Adrenal gland (tissue), 5 donors: ENCODE measurements at regions not wholly inside any gene's neighbourhood (a gene's known extent, or its start where the extent isn't known, plus 50 kb on each side); places are given as distances from the start of the nearest gene placed in this dataset.

Experiments
- POLR2A ChIP-seq, 2 donors: fragments of 450-650 bp; IDR thresholded peaks; one replicate each; pipeline ENCODE4 v1.6.1; 2017; ENCODE audit warnings: antibody characterized with exemption in 2 of 2, mild to moderate bottlenecking in 2 of 2, moderate library complexity in 1 of 2
- TF ChIP-seq, protein P1 (sequence below), 6 experiments: fragments of 450-650 bp in 4 of 6; fragments of 200-600 bp in 2 of 6; sonication (generic) in 1 of 6; IDR thresholded peaks; 1 replicate in 5 of 6; 2 replicates in 1 of 6; pipeline versions ENCODE4 v1.5.1 to v1.8.0; 2016 to 2021; ENCODE audit warnings: antibody characterized with exemption in 6 of 6, mild to moderate bottlenecking in 2 of 6, moderate library complexity in 1 of 6
- donor health status: DM: no; HTN: no; CAD: no.

GRCh38 chr6:170113141-170113540 is 177.7 kb downstream of the DLL1 start:
- TF ChIP-seq POLR2A (IDR thresholded peaks at IDR 0.05): no peak
- TF ChIP-seq, protein P1, sequence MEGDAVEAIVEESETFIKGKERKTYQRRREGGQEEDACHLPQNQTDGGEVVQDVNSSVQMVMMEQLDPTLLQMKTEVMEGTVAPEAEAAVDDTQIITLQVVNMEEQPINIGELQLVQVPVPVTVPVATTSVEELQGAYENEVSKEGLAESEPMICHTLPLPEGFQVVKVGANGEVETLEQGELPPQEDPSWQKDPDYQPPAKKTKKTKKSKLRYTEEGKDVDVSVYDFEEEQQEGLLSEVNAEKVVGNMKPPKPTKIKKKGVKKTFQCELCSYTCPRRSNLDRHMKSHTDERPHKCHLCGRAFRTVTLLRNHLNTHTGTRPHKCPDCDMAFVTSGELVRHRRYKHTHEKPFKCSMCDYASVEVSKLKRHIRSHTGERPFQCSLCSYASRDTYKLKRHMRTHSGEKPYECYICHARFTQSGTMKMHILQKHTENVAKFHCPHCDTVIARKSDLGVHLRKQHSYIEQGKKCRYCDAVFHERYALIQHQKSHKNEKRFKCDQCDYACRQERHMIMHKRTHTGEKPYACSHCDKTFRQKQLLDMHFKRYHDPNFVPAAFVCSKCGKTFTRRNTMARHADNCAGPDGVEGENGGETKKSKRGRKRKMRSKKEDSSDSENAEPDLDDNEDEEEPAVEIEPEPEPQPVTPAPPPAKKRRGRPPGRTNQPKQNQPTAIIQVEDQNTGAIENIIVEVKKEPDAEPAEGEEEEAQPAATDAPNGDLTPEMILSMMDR (IDR thresholded peaks at IDR 0.05): no peak
